D721Med (cell line): ENCODE measurements at regions not wholly inside any gene's neighbourhood (a gene's known extent, or its start where the extent isn't known, plus 50 kb on each side); places are given as distances from the start of the nearest gene placed in this dataset.
"Not testable (repeated sequence)": the region's sequence is repeated elsewhere in the genome, so short reads cannot be mapped to it uniquely, and the experiment has no call there.

Experiments
- DNase-seq: peaks from one replicate; pipeline ENCODE4 v3.0.0; 2011; ENCODE audit warnings: low spot score; ENCODE audit not compliant: insufficient read length
- FAIRE-seq: peaks from 2 replicates; lab custom pipeline; 2011; peaks lifted over from hg19 to GRCh38; lab: Jason Lieb, UNC
- TF ChIP-seq, protein P1 (sequence below): IDR thresholded peaks from 2 replicates; pipeline ENCODE4 v1.5.1; 2012; ENCODE audit warnings: mild to moderate bottlenecking, control low read depth; ENCODE audit not compliant: insufficient read depth; ENCODE audit errors: missing control alignments

DNA sequence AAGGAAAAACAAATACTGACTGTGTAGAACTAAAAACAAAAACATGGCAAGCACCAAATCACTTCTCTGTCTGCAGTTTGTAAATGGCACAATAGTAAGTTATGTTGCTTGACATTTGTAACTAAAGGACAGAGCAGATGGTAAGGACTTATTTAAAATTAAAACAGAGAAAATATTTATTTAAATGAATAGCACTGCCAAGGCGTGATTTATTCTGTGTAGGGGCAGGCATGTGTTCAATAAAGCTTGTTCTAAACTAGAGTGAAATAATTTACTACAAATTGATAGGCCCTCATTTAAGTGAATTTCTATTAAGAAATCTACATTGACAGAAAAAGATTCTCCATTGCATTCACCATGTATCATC lies 231.5 kb downstream of the CYLC2 start:
- DNase-seq (no peak), FAIRE-seq (no peak)
- TF ChIP-seq, protein P1, sequence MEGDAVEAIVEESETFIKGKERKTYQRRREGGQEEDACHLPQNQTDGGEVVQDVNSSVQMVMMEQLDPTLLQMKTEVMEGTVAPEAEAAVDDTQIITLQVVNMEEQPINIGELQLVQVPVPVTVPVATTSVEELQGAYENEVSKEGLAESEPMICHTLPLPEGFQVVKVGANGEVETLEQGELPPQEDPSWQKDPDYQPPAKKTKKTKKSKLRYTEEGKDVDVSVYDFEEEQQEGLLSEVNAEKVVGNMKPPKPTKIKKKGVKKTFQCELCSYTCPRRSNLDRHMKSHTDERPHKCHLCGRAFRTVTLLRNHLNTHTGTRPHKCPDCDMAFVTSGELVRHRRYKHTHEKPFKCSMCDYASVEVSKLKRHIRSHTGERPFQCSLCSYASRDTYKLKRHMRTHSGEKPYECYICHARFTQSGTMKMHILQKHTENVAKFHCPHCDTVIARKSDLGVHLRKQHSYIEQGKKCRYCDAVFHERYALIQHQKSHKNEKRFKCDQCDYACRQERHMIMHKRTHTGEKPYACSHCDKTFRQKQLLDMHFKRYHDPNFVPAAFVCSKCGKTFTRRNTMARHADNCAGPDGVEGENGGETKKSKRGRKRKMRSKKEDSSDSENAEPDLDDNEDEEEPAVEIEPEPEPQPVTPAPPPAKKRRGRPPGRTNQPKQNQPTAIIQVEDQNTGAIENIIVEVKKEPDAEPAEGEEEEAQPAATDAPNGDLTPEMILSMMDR = no peak

DNA sequence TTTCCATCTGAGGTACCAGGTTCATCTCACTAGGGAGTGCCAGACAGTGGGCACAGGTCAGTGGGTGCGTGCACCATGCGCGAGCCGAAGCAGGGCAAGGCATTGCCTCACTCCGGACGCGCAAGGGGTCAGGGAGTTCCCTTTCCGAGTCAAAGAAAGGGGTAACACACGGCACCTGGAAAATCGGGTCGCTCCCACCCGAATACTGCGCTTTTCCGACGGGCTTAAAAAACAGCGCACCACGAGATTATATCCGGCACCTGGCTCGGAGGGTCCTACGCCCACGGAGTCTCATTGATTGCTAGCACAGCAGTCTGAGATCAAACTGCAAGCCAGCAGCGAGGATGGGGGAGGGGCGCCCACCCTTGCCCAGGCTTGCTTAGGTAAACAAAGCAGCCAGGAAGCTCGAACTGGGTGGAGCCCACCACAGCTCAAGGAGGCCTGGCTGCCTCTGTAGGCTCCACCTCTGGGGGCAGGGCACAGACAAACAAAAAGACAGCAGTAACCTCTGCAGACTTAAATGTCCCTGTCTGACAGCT lies 242.5 kb downstream of the CYLC2 start:
- DNase-seq, FAIRE-seq: not testable (repeated sequence)

DNA sequence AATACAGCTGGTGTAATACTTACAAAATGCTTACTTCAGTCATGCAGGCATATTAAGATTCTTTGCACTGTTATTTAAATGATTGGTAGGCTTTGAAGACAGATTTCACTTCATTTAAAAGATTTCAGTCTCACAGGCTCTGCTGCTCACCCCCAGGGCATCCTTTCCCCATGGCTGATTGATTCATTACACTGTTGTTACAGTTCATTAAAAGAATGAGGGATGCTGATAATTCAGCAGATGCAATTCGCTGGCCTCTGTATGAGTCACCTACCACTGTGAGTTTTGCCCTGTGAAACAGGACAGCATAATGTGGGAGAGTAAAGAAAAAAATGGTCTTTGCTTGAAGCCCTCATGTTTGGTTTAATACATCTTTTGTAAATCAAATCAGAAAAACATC lies 246.9 kb downstream of the CYLC2 start:
- no peak for FAIRE-seq
- DNase-seq = no peak
- TF ChIP-seq, protein P1 = no peak

DNA sequence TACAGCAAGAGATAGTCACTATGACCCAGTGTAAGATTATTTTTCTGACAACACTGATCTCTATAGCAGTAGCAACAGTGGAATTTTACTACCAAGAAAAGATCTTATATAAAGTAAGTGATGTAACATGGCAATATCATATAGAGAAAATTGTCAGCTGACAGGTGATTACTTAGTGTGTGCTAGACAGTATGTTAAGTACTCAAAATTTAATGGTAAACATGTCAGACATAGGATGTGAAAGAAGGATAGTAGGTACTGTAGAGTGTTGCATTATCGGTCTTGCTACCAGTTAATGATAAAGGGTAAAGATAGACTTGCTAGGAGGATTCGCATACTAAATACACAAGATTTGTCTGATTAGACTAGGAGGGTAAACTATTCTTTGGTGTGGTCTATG lies 247.4 kb downstream of the CYLC2 start:
- DNase-seq (no peak), FAIRE-seq (no peak)
- TF ChIP-seq, protein P1 = no peak

DNA sequence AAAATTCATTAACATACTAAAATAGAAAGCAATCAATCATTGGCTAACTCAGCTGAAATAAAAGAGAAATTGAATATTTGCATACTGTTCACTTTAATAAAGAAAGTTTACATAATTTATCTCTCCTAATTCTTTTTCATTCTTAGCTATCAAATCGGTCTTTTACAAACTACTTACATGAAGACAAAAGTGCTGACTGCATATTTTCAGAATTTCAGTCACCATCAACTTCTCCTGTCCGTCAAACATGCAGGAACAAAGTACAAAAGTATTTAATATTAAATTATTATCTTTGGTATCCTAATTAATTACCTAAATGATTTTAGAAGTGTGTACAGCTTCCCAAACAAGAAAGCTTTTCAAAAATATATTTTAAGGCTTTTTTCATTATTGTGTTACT lies 248.4 kb downstream of the CYLC2 start:
- DNase-seq (no peak), FAIRE-seq (no peak)
- TF ChIP-seq, protein P1 = no peak

DNA sequence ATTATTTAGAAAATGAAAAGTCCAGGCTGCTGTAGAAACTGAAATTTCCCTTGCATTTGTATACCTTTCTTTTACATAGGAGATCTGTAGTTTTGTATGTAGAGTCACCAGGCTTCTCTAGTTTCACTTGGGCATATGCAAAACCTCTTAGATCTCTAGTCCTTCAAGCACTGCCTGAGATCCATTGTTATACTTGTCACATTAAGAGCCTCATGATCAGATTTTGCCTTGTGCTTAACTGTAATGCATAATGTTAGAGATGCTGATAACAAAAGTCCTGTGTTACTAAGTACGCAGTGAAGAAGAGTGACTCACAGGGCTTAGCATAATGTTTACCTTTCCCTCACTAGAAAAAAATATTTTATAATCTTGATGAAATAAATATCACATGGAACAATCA lies 250.2 kb downstream of the CYLC2 start:
- TF ChIP-seq, protein P1 = no peak
- no peak for DNase-seq
- no peak for FAIRE-seq

DNA sequence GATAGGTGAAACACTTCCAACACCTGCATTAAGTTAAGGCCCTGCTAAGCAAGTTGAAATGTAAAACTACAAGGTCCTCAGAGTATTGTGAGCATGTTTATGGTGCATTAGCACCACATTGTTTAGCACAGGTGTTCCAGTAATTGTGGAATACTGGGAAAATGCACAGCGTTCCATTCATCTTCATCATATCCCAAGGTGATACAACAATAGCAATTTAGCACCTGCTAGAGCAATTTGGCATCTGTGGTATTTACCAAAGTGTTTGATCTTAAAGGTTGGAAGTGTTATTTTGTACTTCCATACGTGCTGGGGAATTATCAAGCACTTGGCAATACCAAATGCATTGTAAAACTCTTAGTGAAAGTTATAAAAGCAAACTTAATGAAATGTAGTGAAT lies 266.8 kb downstream of the CYLC2 start:
- DNase-seq (no peak), FAIRE-seq (no peak)
- TF ChIP-seq, protein P1 = no peak

DNA sequence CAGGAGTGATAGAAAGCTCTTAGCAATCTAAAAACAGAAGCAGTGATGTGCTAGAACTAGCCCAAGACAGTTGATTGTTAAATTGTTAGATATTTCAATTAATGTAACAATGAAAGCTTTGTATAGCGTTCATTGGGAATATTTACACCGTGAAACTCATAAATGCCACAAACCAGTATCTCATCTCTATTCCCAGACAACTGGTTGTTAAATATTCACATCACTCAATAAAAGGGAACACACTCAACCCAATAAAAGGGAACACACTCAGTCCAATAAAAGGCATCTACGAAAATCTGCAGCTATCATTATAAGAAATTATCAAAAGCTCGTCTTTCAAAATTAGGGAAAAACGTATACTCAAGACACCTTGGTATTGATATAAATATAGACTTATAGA lies 270.9 kb downstream of the CYLC2 start:
- FAIRE-seq (no peak), DNase-seq (no peak)
- TF ChIP-seq, protein P1 = no peak
